Left forelimb (tissue), 1 donor: ENCODE measurements at regions not wholly inside any gene's neighbourhood (a gene's known extent, or its start where the extent isn't known, plus 50 kb on each side); places are given as distances from the start of the nearest gene placed in this dataset.
A peak's percentile ranks its signal among the peaks of the same experiment; 100 is the strongest.

Experiments used
- DNase-seq: peaks from one replicate; pipeline ENCODE4 v3.0.0-alpha.2; 2018; ENCODE audit warnings: low spot score

GRCh38 chr20:18971121-18971520, 157.5 kb downstream of the SCP2D1 start:
- no peak for DNase-seq

- DNase-seq: peak; percentile 48
These were observed 158.0 kb downstream of the SCP2D1 start for GRCh38 chr20:18971574-18971973.

- no peak for DNase-seq
These were observed 158.8 kb downstream of the SCP2D1 start for GRCh38 chr20:18972251-18972876.

GRCh38 chr20:18973529-18974173, 160.1 kb downstream of the SCP2D1 start:
- DNase-seq: no peak

GRCh38 chr20:18974660-18975059, 161.1 kb downstream of the SCP2D1 start:
- no peak for DNase-seq

- DNase-seq: no peak
These were observed 163.9 kb downstream of the SCP2D1 start for GRCh38 chr20:18977441-18977840.

GRCh38 chr20:18978311-18978710, 164.7 kb downstream of the SCP2D1 start:
- no peak for DNase-seq

- DNase-seq: peak; percentile 37
These were observed 165.5 kb downstream of the SCP2D1 start for GRCh38 chr20:18979132-18979531.

- DNase-seq: peak; percentile 36
These were observed 168.5 kb downstream of the SCP2D1 start for GRCh38 chr20:18981962-18982539.

- no peak for DNase-seq
These were observed 170.2 kb downstream of the SCP2D1 start for GRCh38 chr20:18983796-18984195.

GRCh38 chr20:18984238-18985200, 170.9 kb downstream of the SCP2D1 start:
- peak; percentile 22 for DNase-seq

- peak; percentile 41 for DNase-seq
These were observed 172.0 kb downstream of the SCP2D1 start for GRCh38 chr20:18985551-18985950.

- DNase-seq: peak; percentile 15
These were observed 172.7 kb downstream of the SCP2D1 start for GRCh38 chr20:18986146-18986830.

GRCh38 chr20:18986895-18987580, 173.5 kb downstream of the SCP2D1 start:
- DNase-seq: peak; percentile 31

GRCh38 chr20:18987781-18988360, 174.3 kb downstream of the SCP2D1 start:
- DNase-seq: peak; percentile 45

- DNase-seq: peak; percentile 25
These were observed 175.1 kb downstream of the SCP2D1 start for GRCh38 chr20:18988701-18989100.

GRCh38 chr20:18989736-18990474, 176.3 kb downstream of the SCP2D1 start:
- peak; percentile 64 for DNase-seq

GRCh38 chr20:18991012-18991411, 177.4 kb downstream of the SCP2D1 start:
- DNase-seq: no peak

GRCh38 chr20:18992418-18992817, 178.8 kb downstream of the SCP2D1 start:
- no peak for DNase-seq

- no peak for DNase-seq
These were observed 181.9 kb downstream of the SCP2D1 start for GRCh38 chr20:18995455-18995854.
